Prostate gland (tissue), 2 donors: ENCODE measurements at regions not wholly inside any gene's neighbourhood (a gene's known extent, or its start where the extent isn't known, plus 50 kb on each side); places are given as distances from the start of the nearest gene placed in this dataset.

ENCODE experiments used
- DNase-seq: peaks from one replicate; pipeline ENCODE4 v3.0.0-alpha.2; 2019; ENCODE audit warnings: low spot score
- H3K27ac ChIP-seq, 2 donors: fragments of 200-600 bp; sonication (generic); 2 replicates each; pipeline ENCODE4 v1.5.1; 2017 to 2019
- H3K27me3 ChIP-seq: fragments of 200-600 bp; sonication (generic); replicated peaks from 2 replicates; pipeline ENCODE4 v1.5.1; 2019; ENCODE audit not compliant: insufficient read depth
- H3K36me3 ChIP-seq, 2 donors: fragments of 200-600 bp; sonication (generic); 1 replicate in 1 of 2; 2 replicates in 1 of 2; pipeline versions ENCODE4 v1.5.1 to v1.8.1; 2017 to 2019
- H3K4me1 ChIP-seq: fragments of 200-600 bp; sonication (generic); replicated peaks from 2 replicates; pipeline ENCODE4 v1.5.1; 2019
- H3K4me3 ChIP-seq, 2 donors: fragments of 200-600 bp; sonication (generic); 2 replicates each; pipeline ENCODE4 v1.5.1; 2017 to 2019
- H3K9me3 ChIP-seq: fragments of 200-600 bp; sonication (generic); 2 replicates; pipeline ENCODE4 v1.5.1; 2017
- POLR2A ChIP-seq: fragments of 450-650 bp; IDR thresholded peaks from one replicate; pipeline ENCODE4 v1.6.1; 2016; ENCODE audit warnings: antibody characterized with exemption, mild to moderate bottlenecking
- POLR2AphosphoS5 ChIP-seq: sonication (generic); formaldehyde crosslinking; IDR thresholded peaks from one replicate; pipeline ENCODE4 v1.6.1; 2017; ENCODE audit warnings: antibody characterized with exemption
- WGBS: methylation state at CpG from one replicate; pipeline ENCODE4 v1.1.5; 2018; 5-methylcytosine and 5-hydroxymethylcytosine counted together
- intact Hi-C: fragments of 100-400 bp; cut with DNase I; formaldehyde crosslinking; loops from one replicate; pipeline ENCODE4 v1.14.2; 2022
- TF ChIP-seq, protein P1 (sequence below), 4 experiments: fragments of 200-600 bp in 2 of 4; fragments of 450-650 bp in 2 of 4; sonication (generic) in 2 of 4; IDR thresholded peaks; 1 replicate in 3 of 4; 2 replicates in 1 of 4; pipeline ENCODE4 v1.5.1; 2016 to 2019; ENCODE audit warnings: antibody characterized with exemption in 4 of 4, mild to moderate bottlenecking in 2 of 4, moderate library complexity in 2 of 4

GRCh38 chr12:20211541-20211940 is 156.8 kb upstream of the PDE3A start:
- intact Hi-C loops = loop anchor here (5.0 kb wide), 2 partner anchors 61 to 156 kb away; partner anchors contain the start of gene PDE3A
- H3K9me3 ChIP-seq = no peaks in the 10 kb centered on the region
- no peaks in the 10 kb centered on the region for H3K36me3 ChIP-seq
- no peak overlapping the region for H3K4me3 ChIP-seq
- H3K27me3 ChIP-seq = no peaks in the 10 kb centered on the region
- no peaks in the 10 kb centered on the region for H3K4me1 ChIP-seq
- WGBS = 6% methylated on average over 3 of the region's 3 CpGs
- TF ChIP-seq, protein P1, sequence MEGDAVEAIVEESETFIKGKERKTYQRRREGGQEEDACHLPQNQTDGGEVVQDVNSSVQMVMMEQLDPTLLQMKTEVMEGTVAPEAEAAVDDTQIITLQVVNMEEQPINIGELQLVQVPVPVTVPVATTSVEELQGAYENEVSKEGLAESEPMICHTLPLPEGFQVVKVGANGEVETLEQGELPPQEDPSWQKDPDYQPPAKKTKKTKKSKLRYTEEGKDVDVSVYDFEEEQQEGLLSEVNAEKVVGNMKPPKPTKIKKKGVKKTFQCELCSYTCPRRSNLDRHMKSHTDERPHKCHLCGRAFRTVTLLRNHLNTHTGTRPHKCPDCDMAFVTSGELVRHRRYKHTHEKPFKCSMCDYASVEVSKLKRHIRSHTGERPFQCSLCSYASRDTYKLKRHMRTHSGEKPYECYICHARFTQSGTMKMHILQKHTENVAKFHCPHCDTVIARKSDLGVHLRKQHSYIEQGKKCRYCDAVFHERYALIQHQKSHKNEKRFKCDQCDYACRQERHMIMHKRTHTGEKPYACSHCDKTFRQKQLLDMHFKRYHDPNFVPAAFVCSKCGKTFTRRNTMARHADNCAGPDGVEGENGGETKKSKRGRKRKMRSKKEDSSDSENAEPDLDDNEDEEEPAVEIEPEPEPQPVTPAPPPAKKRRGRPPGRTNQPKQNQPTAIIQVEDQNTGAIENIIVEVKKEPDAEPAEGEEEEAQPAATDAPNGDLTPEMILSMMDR (IDR thresholded peaks at IDR 0.05) = no peak
- TF ChIP-seq POLR2AphosphoS5 (no peak), POLR2A (no peak)
- peak overlapping the region; percentile 24 to 65 for H3K27ac ChIP-seq
- no peak for DNase-seq

GRCh38 chr12:20211981-20212421 is 156.3 kb upstream of the PDE3A start:
- WGBS = 12% methylated on average over 2 of the region's 2 CpGs
- Histone ChIP-seq H3K36me3 (no peaks in the 10 kb centered on the region), H3K4me1 (no peaks in the 10 kb centered on the region), H3K4me3 (no peak overlapping the region), H3K27ac (peak overlapping the region; percentile 56 to 65), H3K27me3 (no peaks in the 10 kb centered on the region), H3K9me3 (no peaks in the 10 kb centered on the region)
- no peak for DNase-seq
- peak; percentile 21 for TF ChIP-seq POLR2AphosphoS5
- TF ChIP-seq, protein P1 (IDR thresholded peaks at IDR 0.05) = no peak
- intact Hi-C loops = loop anchor here (5.0 kb wide), 2 partner anchors 60 to 155 kb away; partner anchors contain the start of gene PDE3A

GRCh38 chr12:20212658-20213555 is 155.4 kb upstream of the PDE3A start:
- WGBS = 27% methylated on average over 9 of the region's 9 CpGs
- Histone ChIP-seq H3K4me3 (no peak overlapping the region), H3K27ac (peak overlapping the region; percentile 56 to 65), H3K36me3 (no peaks in the 10 kb centered on the region), H3K9me3 (no peaks in the 10 kb centered on the region), H3K27me3 (no peaks in the 10 kb centered on the region), H3K4me1 (no peaks in the 10 kb centered on the region)
- intact Hi-C loops = loop anchor here (5.0 kb wide), 2 partner anchors 59 to 154 kb away; partner anchors contain the start of gene PDE3A
- peak; percentile 54 for DNase-seq
- TF ChIP-seq POLR2A (no peak), POLR2AphosphoS5 (peak; percentile 72)

GRCh38 chr12:20213723-20214625 is 154.4 kb upstream of the PDE3A start:
- Histone ChIP-seq H3K36me3 (no peaks in the 10 kb centered on the region), H3K27me3 (no peaks in the 10 kb centered on the region), H3K9me3 (no peaks in the 10 kb centered on the region), H3K4me3 (no peak overlapping the region), H3K4me1 (no peaks in the 10 kb centered on the region), H3K27ac (no peak overlapping the region)
- 69% methylated on average over 7 of the region's 7 CpGs for WGBS
- TF ChIP-seq POLR2AphosphoS5 (no peak), POLR2A (no peak)
- TF ChIP-seq, protein P1 (IDR thresholded peaks at IDR 0.05) = no peak
- no peak for DNase-seq
- intact Hi-C loops = loop anchor here (5.0 kb wide), 2 partner anchors 58 to 153 kb away; partner anchors contain the start of gene PDE3A

- TF ChIP-seq POLR2A = no peak
- TF ChIP-seq, protein P1 (IDR thresholded peaks at IDR 0.05) = no peak
- no peak for TF ChIP-seq POLR2AphosphoS5
- Histone ChIP-seq H3K4me3 (no peak overlapping the region), H3K4me1 (no peaks in the 10 kb centered on the region), H3K36me3 (no peaks in the 10 kb centered on the region), H3K27me3 (no peaks in the 10 kb centered on the region), H3K9me3 (no peaks in the 10 kb centered on the region), H3K27ac (no peak overlapping the region)
- no peak for DNase-seq
- 61% methylated on average over 1 of the region's 1 CpG for WGBS
- intact Hi-C loops = no loop called here
Observed at GRCh38 chr12:20220339-20220738, 148.0 kb upstream of the PDE3A start.
